H1 (cell line): ENCODE measurements at regions not wholly inside any gene's neighbourhood (a gene's known extent, or its start where the extent isn't known, plus 50 kb on each side); places are given as distances from the start of the nearest gene placed in this dataset.
"Not testable (repeated sequence)": the region's sequence is repeated elsewhere in the genome, so short reads cannot be mapped to it uniquely, and the experiment has no call there.

ENCODE experiments used
- CTCF ChIA-PET: fragments of 300-600 bp; sonication (Branson Sonifier 250); formaldehyde crosslinking; loops from one replicate; lab custom pipeline; 2021; ENCODE audit not compliant: partially characterized antibody; lab: Charles Lee
- POLR2A ChIA-PET: fragments of 300-600 bp; sonication (Branson Sonifier 250); formaldehyde crosslinking; loops from one replicate; lab custom pipeline; 2021; ENCODE audit warnings: inconsistent platforms; ENCODE audit not compliant: partially characterized antibody; lab: Charles Lee
- DNase-seq, 2 experiments: peaks; one replicate each; pipeline versions ENCODE4 v3.0.0 to v3.0.0-alpha.2; 2010 to 2022; ENCODE audit warnings: low spot score in 2 of 2, low read depth in 1 of 2, mixed read lengths in 1 of 2
- FAIRE-seq: peaks from 2 replicates; lab custom pipeline; 2011; peaks lifted over from hg19 to GRCh38; lab: Jason Lieb, UNC
- H2AFZ ChIP-seq: 2 replicates; pipeline ENCODE4 v1.8.1; 2012; ENCODE audit warnings: low read length, inconsistent platforms
- H2AK5ac ChIP-seq: 2 replicates; pipeline ENCODE4 v1.6.1; 2013; ENCODE audit warnings: low read depth, low read length
- H2BK120ac ChIP-seq: replicated peaks from 2 replicates; pipeline ENCODE3; 2013; ENCODE audit warnings: low read depth, low read length, inconsistent platforms
- H2BK12ac ChIP-seq: 2 replicates; pipeline ENCODE4 v1.6.1; 2013; ENCODE audit warnings: low read depth, low read length
- H2BK15ac ChIP-seq: 2 replicates; pipeline ENCODE4 v1.6.1; 2013; ENCODE audit warnings: low read length
- H2BK20ac ChIP-seq: 2 replicates; pipeline ENCODE4 v1.6.1; 2013; ENCODE audit warnings: low read length
- H2BK5ac ChIP-seq: 2 replicates; pipeline ENCODE4 v1.6.1; 2013; ENCODE audit warnings: low read depth, low read length
- H3K14ac ChIP-seq: 2 replicates; pipeline ENCODE4 v1.6.1; 2013; ENCODE audit warnings: inconsistent platforms; ENCODE audit not compliant: insufficient read length
- H3K18ac ChIP-seq: 2 replicates; pipeline ENCODE4 v1.6.1; 2013; ENCODE audit warnings: low read length; ENCODE audit errors: extremely low read depth
- H3K23ac ChIP-seq: 2 replicates; pipeline ENCODE4 v1.6.1; 2013; ENCODE audit warnings: inconsistent platforms; ENCODE audit not compliant: insufficient read length
- H3K23me2 ChIP-seq: 2 replicates; pipeline ENCODE4 v1.6.1; 2013; ENCODE audit warnings: low read depth, low read length
- H3K27ac ChIP-seq: 2 replicates; pipeline ENCODE4 v1.6.1; 2011; ENCODE audit warnings: low read depth, low read length, inconsistent platforms
- H3K27me3 ChIP-seq, 4 experiments: replicated peaks in 1 of 4; 1 replicate in 1 of 4; 2 replicates in 3 of 4; pipeline versions ENCODE4 v1.6.1 to v1.8.1; 2011 to 2013; ENCODE audit warnings: low read length in 3 of 4, mild to moderate bottlenecking in 3 of 4, inconsistent platforms in 2 of 4, mixed read lengths in 2 of 4, moderate library complexity in 1 of 4; ENCODE audit not compliant: control insufficient read depth in 3 of 4, insufficient read depth in 3 of 4; ENCODE audit errors: extremely low read depth in 1 of 4
- H3K36me3 ChIP-seq, 4 experiments: 2 replicates each; pipeline versions ENCODE4 v1.6.1 to v1.8.1; 2011 to 2013; ENCODE audit warnings: mild to moderate bottlenecking in 4 of 4, low read length in 3 of 4, moderate library complexity in 2 of 4, control low read depth in 1 of 4, inconsistent platforms in 1 of 4; ENCODE audit not compliant: insufficient read depth in 4 of 4, control insufficient read depth in 2 of 4
- H3K4ac ChIP-seq: replicated peaks from 2 replicates; pipeline ENCODE3; 2013; ENCODE audit warnings: low read length, low read depth, mixed read lengths, inconsistent platforms; ENCODE audit not compliant: insufficient read length
- H3K4me1 ChIP-seq, 4 experiments: replicated peaks in 1 of 4; 1 replicate in 1 of 4; 2 replicates in 3 of 4; pipeline versions ENCODE4 v1.6.1 to v1.8.1; 2011 to 2013; ENCODE audit warnings: low read length in 3 of 4, inconsistent platforms in 2 of 4, mixed read lengths in 1 of 4; ENCODE audit not compliant: insufficient read depth in 4 of 4, control insufficient read depth in 3 of 4
- H3K4me2 ChIP-seq, 2 experiments: 2 replicates each; pipeline versions ENCODE4 v1.6.1 to v1.8.1; 2011 to 2013; ENCODE audit warnings: low read depth in 2 of 2, low read length in 2 of 2, control low read depth in 1 of 2, inconsistent platforms in 1 of 2, mild to moderate bottlenecking in 1 of 2; ENCODE audit not compliant: insufficient read depth in 1 of 2
- H3K4me3 ChIP-seq, 4 experiments: fragments of 200-600, 300-600 bp in 1 of 4; sonication (generic), shearing (Covaris generic), sonication (Bioruptor Twin) in 1 of 4; 2 replicates each; pipeline versions ENCODE4 v1.5.1 to v1.8.1; 2011 to 2016; ENCODE audit warnings: low read length in 4 of 4, low read depth in 3 of 4, control low read depth in 2 of 4, inconsistent platforms in 2 of 4, mild to moderate bottlenecking in 2 of 4, mixed read lengths in 1 of 4, moderate library complexity in 1 of 4; ENCODE audit not compliant: insufficient read depth in 2 of 4; ENCODE audit errors: extremely low read depth in 1 of 4
- H3K56ac ChIP-seq: replicated peaks from 2 replicates; pipeline ENCODE3; 2013; ENCODE audit warnings: low read depth, mild to moderate bottlenecking, mixed read lengths, low read length, inconsistent platforms; ENCODE audit not compliant: insufficient read length
- H3K79me1 ChIP-seq: 2 replicates; pipeline ENCODE4 v1.6.1; 2013; ENCODE audit warnings: low read depth, low read length, control low read depth
- H3K79me2 ChIP-seq, 2 experiments: 2 replicates each; pipeline versions ENCODE4 v1.6.1 to v1.8.1; 2012 to 2013; ENCODE audit warnings: low read length in 2 of 2, mild to moderate bottlenecking in 2 of 2, inconsistent platforms in 1 of 2; ENCODE audit not compliant: insufficient read depth in 2 of 2, control insufficient read depth in 1 of 2
- H3K9ac ChIP-seq, 4 experiments: replicated peaks in 1 of 4; 1 replicate in 1 of 4; 2 replicates in 3 of 4; pipeline versions ENCODE4 v1.6.1 to v1.8.1; 2011 to 2013; ENCODE audit warnings: low read depth in 3 of 4, low read length in 3 of 4, control low read depth in 2 of 4, mild to moderate bottlenecking in 2 of 4, moderate library complexity in 2 of 4, inconsistent platforms in 1 of 4; ENCODE audit errors: extremely low read depth in 1 of 4
- H3K9me3 ChIP-seq, 2 experiments: 2 replicates each; pipeline versions ENCODE4 v1.6.1 to v1.8.1; 2012 to 2013; ENCODE audit warnings: mild to moderate bottlenecking in 2 of 2, moderate library complexity in 2 of 2, control low read depth in 1 of 2, inconsistent platforms in 1 of 2, low read depth in 1 of 2, low read length in 1 of 2, mixed read lengths in 1 of 2; ENCODE audit not compliant: insufficient read depth in 2 of 2
- H4K20me1 ChIP-seq, 2 experiments: replicated peaks in 1 of 2; 2 replicates each; pipeline versions ENCODE3 to v1.8.1; 2011 to 2013; ENCODE audit warnings: inconsistent platforms in 2 of 2, low read length in 2 of 2, mild to moderate bottlenecking in 1 of 2; ENCODE audit not compliant: insufficient read depth in 2 of 2, control insufficient read depth in 1 of 2
- H4K5ac ChIP-seq: 2 replicates; pipeline ENCODE4 v1.6.1; 2013; ENCODE audit warnings: low read length, low read depth, mixed read lengths, inconsistent platforms; ENCODE audit not compliant: insufficient read length
- H4K8ac ChIP-seq: 2 replicates; pipeline ENCODE4 v1.8.0; 2013; ENCODE audit warnings: mild to moderate bottlenecking, moderate library complexity, low read length, inconsistent platforms; ENCODE audit not compliant: insufficient read depth; ENCODE audit errors: extremely low read depth
- H4K91ac ChIP-seq: replicated peaks from 2 replicates; pipeline ENCODE3; 2013; ENCODE audit warnings: low read length, mixed read lengths, inconsistent platforms; ENCODE audit not compliant: insufficient read length
- WGBS, 2 experiments: shearing (Covaris generic) in 1 of 2; methylation state at CpG; one replicate each; pipeline versions ENCODE4 v1.1.6 to v1.1.7; 2013 to 2015; ENCODE audit warnings: low lambda C conversion rate in 2 of 2, mixed read lengths in 2 of 2, inconsistent platforms in 1 of 2, low coverage in 1 of 2, missing lambda C conversion rate in 1 of 2; ENCODE audit not compliant: insufficient replicate concordance in 2 of 2, insufficient coverage in 1 of 2, insufficient read length in 1 of 2; ENCODE audit errors: extremely low coverage in 1 of 2, missing lambda C conversion rate in 1 of 2; 5-methylcytosine and 5-hydroxymethylcytosine counted together

- H2BK5ac ChIP-seq, FAIRE-seq, H2BK20ac ChIP-seq, H4K20me1 ChIP-seq, POLR2A ChIA-PET, H3K9ac ChIP-seq, H2AK5ac ChIP-seq, H3K56ac ChIP-seq, H2BK120ac ChIP-seq, H3K9me3 ChIP-seq, H3K14ac ChIP-seq, H3K27ac ChIP-seq, H3K23me2 ChIP-seq, H3K23ac ChIP-seq, H3K79me2 ChIP-seq, H3K27me3 ChIP-seq, H4K91ac ChIP-seq, H3K4me3 ChIP-seq, H2BK12ac ChIP-seq, H2BK15ac ChIP-seq, H4K8ac ChIP-seq, H3K36me3 ChIP-seq, H2AFZ ChIP-seq, H3K79me1 ChIP-seq, DNase-seq, CTCF ChIA-PET, H3K4me2 ChIP-seq, H4K5ac ChIP-seq, H3K18ac ChIP-seq, H3K4ac ChIP-seq, H3K4me1 ChIP-seq: not testable (repeated sequence)
- WGBS, 2 experiments = 89% methylated on average over 9 of the region's 17 CpGs; no CpG with 5 or more reads in 1 of the 2 experiments
Observed at GRCh38 chrX:90713552-90713951, 721.1 kb upstream of the PABPC5 start.

GRCh38 chrX:90737555-90737954 lies 697.1 kb upstream of the PABPC5 start:
- H3K4me1 ChIP-seq, FAIRE-seq, H3K27me3 ChIP-seq, CTCF ChIA-PET, POLR2A ChIA-PET, H4K91ac ChIP-seq, H2BK5ac ChIP-seq, H3K4ac ChIP-seq, H3K27ac ChIP-seq, H3K79me2 ChIP-seq, H3K9ac ChIP-seq, H3K18ac ChIP-seq, H3K14ac ChIP-seq, H3K9me3 ChIP-seq, H3K36me3 ChIP-seq, H4K5ac ChIP-seq, H2AK5ac ChIP-seq, H3K23ac ChIP-seq, H3K56ac ChIP-seq, H3K4me3 ChIP-seq, H2BK120ac ChIP-seq, H3K4me2 ChIP-seq, H2BK15ac ChIP-seq, H3K23me2 ChIP-seq, H3K79me1 ChIP-seq, H4K8ac ChIP-seq, H2BK12ac ChIP-seq, DNase-seq, H2AFZ ChIP-seq, H4K20me1 ChIP-seq, H2BK20ac ChIP-seq: not testable (repeated sequence)
- WGBS, 2 experiments = 100% methylated on average over 1 of the region's 3 CpGs; no CpG with 5 or more reads in 1 of the 2 experiments
